HEK293 (cell line): ENCODE measurements at regions not wholly inside any gene's neighbourhood (a gene's known extent, or its start where the extent isn't known, plus 50 kb on each side); places are given as distances from the start of the nearest gene placed in this dataset.

ENCODE experiments used
- CTCF ChIP-seq: fragments of 450-650 bp; formaldehyde crosslinking; IDR thresholded peaks from 2 replicates; pipeline ENCODE4 v1.5.1; 2016; ENCODE audit warnings: missing biosample characterization, missing genetic modification characterization
- TCF7L2 ChIP-seq: IDR thresholded peaks from 2 replicates; pipeline ENCODE4 v1.6.1; 2011; ENCODE audit warnings: low read depth, mild to moderate bottlenecking, inconsistent platforms, low read length, moderate library complexity, borderline replicate concordance
- ZBTB21 ChIP-seq: fragments of 450-650 bp; formaldehyde crosslinking; IDR thresholded peaks from 2 replicates; pipeline ENCODE4 v1.5.1; 2017; ENCODE audit warnings: missing biosample characterization, missing genetic modification characterization
- ZNF121 ChIP-seq: fragments of 450-650 bp; formaldehyde crosslinking; IDR thresholded peaks from 2 replicates; pipeline ENCODE4 v1.5.1; 2016; ENCODE audit warnings: missing biosample characterization, missing genetic modification characterization
- ZNF138 ChIP-seq: fragments of 450-650 bp; formaldehyde crosslinking; IDR thresholded peaks from 2 replicates; pipeline ENCODE4 v1.5.1; 2016; ENCODE audit warnings: missing biosample characterization, missing genetic modification characterization, borderline replicate concordance
- ZNF175 ChIP-seq: fragments of 450-650 bp; formaldehyde crosslinking; IDR thresholded peaks from 2 replicates; pipeline ENCODE4 v1.5.1; 2016; ENCODE audit warnings: missing biosample characterization, missing genetic modification characterization
- ZNF423 ChIP-seq: fragments of 450-650 bp; formaldehyde crosslinking; IDR thresholded peaks from 2 replicates; pipeline ENCODE4 v1.5.1; 2016; ENCODE audit warnings: missing biosample characterization, missing genetic modification characterization
- ZNF473 ChIP-seq: fragments of 450-650 bp; formaldehyde crosslinking; IDR thresholded peaks from 2 replicates; pipeline ENCODE4 v1.5.1; 2017; ENCODE audit warnings: missing biosample characterization, missing genetic modification characterization
- ZNF501 ChIP-seq: fragments of 450-650 bp; formaldehyde crosslinking; IDR thresholded peaks from 2 replicates; pipeline ENCODE4 v1.5.1; 2016; ENCODE audit warnings: missing biosample characterization, missing genetic modification characterization
- ZSCAN16 ChIP-seq: fragments of 450-650 bp; formaldehyde crosslinking; IDR thresholded peaks from 2 replicates; pipeline ENCODE4 v1.5.1; 2016; ENCODE audit warnings: missing biosample characterization, missing genetic modification characterization
- TF ChIP-seq, protein P1 (sequence below): fragments of 450-650 bp; IDR thresholded peaks from 2 replicates; pipeline ENCODE4 v1.5.1; 2018; ENCODE audit warnings: missing biosample characterization, mild to moderate bottlenecking, missing genetic modification characterization

DNA sequence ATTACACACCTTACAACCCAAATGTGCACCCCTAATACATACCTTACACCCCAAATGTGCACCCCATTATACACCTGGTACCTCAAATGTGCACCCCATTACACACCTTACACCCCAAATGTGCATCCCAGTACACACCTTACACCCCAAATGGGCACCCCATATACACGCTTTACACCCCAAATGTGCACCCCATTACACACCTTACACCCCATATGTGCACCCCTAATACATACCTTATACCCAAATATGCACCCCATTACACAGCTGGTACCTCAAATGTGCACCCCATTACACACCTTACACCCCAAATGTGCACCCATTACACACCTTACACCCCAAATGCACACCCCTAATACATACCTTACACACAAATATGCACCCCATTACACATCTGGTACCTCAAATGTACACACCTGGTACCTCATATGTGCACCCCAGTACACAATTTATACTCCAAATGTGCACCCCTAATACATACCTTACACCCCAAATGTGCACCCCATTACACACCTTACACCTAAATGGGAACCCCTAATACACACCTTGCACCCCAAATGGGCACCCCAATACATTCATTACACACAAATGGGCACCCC, 106.3 kb downstream of the KLF6 start:
- TF ChIP-seq ZNF138 (no peak), CTCF (tag by site-specific recombination) (no peak), ZNF473 (no peak), TCF7L2 (no peak), ZNF175 (tag by site-specific recombination) (no peak), ZNF121 (tag by site-specific recombination) (no peak), ZNF423 (tag by site-specific recombination) (no peak), ZSCAN16 (no peak), ZNF501 (tag by site-specific recombination) (no peak), ZBTB21 (tag by site-specific recombination) (no peak)
- TF ChIP-seq, protein P1, sequence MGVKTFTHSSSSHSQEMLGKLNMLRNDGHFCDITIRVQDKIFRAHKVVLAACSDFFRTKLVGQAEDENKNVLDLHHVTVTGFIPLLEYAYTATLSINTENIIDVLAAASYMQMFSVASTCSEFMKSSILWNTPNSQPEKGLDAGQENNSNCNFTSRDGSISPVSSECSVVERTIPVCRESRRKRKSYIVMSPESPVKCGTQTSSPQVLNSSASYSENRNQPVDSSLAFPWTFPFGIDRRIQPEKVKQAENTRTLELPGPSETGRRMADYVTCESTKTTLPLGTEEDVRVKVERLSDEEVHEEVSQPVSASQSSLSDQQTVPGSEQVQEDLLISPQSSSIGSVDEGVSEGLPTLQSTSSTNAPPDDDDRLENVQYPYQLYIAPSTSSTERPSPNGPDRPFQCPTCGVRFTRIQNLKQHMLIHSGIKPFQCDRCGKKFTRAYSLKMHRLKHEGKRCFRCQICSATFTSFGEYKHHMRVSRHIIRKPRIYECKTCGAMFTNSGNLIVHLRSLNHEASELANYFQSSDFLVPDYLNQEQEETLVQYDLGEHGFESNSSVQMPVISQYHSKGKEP (tag by site-specific recombination), result no peak
